A549 (cell line): ENCODE measurements at regions not wholly inside any gene's neighbourhood (a gene's known extent, or its start where the extent isn't known, plus 50 kb on each side); places are given as distances from the start of the nearest gene placed in this dataset.

Source experiments
- CBX8 ChIP-seq: fragments of 200-600 bp; sonication (generic); IDR thresholded peaks from 2 replicates; pipeline ENCODE4 v1.6.1; 2016
- JUN ChIP-seq, 2 experiments: fragments of >200 bp; sonication (Bioruptor Twin); formaldehyde crosslinking; IDR thresholded peaks; 2 replicates in 1 of 2; 3 replicates in 1 of 2; pipeline ENCODE4 v1.6.1; 2016 to 2017
- POLR2AphosphoS2 ChIP-seq: conservative IDR thresholded peaks from 2 replicates; pipeline ENCODE4 v1.6.1; 2012; ENCODE audit warnings: low read length, improper control_type of control experiment, inconsistent platforms

DNA sequence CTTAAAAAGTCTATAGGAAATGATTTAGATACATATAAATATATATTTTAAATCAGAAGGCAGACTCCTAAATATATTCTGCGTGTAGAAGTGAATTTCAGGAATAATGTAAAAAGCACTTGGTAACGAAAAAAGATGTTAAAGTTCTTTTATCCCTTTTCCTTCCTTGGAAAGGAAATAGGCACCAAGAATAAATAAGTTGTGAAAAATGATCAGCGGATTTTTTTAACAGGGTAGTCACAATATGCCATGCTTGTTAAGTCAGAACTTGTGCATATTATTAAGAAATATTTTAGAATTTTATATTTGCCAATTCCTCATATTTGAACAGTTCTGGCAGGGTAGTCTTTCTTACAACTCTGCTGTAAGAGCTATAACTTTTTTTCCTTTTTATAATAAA is 173.8 kb downstream of the CD83 start:
- TF ChIP-seq CBX8 = no peak
- no peak for TF ChIP-seq POLR2AphosphoS2
- TF ChIP-seq JUN (IDR thresholded peaks at IDR 0.05) = no peak
